HG02870 (cell line): ENCODE measurements at regions not wholly inside any gene's neighbourhood (a gene's known extent, or its start where the extent isn't known, plus 50 kb on each side); places are given as distances from the start of the nearest gene placed in this dataset.

ENCODE experiments used
- ATAC-seq: cut with Tn5 transposase; IDR thresholded peaks from one replicate; pipeline ENCODE4 v1.9.1; 2021; ENCODE audit warnings: mild to moderate bottlenecking, moderate library complexity; ENCODE audit not compliant: unreplicated experiment

DNA sequence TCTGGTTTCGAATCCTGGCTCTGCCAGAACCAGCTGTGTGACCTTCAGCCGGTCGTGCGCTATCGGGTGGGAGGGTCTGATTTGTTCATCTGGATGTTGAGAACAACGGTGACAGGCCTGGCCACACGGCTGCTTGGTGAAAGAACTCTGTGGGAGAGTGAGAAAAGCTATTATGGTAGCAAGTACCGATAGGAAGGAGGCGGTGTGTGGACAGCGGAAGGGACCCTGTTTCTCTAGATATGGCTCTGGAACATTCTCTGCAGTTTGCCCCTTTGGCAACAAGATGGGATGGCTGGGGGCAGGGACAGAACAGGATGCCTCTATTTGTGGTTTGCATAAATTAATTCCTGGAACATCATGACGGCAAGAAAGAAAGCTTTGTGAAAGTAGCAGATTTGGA lies 347.3 kb downstream of the AACS start:
- no peak for ATAC-seq

DNA sequence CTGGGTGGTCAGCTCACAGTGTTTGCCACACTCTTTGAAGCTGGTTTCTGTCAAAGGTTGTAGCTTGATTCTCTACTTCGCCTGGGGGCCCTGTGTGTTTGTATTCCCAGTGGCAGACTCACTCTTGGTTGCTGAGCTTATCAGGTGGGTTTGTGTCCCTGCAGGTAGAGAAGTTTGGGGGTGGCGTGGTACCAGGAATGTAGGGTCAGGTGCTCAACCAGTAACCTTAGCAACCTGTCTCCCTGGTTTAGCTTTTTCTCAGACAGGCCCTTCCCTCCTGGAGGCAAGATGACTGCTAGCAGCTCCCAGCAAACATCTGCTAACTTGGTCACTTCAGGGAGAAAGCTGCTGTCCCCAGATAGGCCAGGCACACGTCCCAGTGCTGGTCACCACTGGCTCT lies 352.2 kb downstream of the AACS start:
- no peak for ATAC-seq

GRCh38 chr12:125418902-125419564 lies 353.8 kb downstream of the AACS start:
- peak; percentile 75 for ATAC-seq

- ATAC-seq = no peak
Observed at GRCh38 chr12:125424909-125425308, 359.7 kb downstream of the AACS start.

GRCh38 chr12:125431516-125431915 lies 366.3 kb downstream of the AACS start:
- ATAC-seq = no peak

- no peak for ATAC-seq
Observed at GRCh38 chr12:125434131-125434530, 368.9 kb downstream of the AACS start.

- ATAC-seq = peak; percentile 82
Observed at GRCh38 chr12:125434936-125435443, 369.8 kb downstream of the AACS start.

DNA sequence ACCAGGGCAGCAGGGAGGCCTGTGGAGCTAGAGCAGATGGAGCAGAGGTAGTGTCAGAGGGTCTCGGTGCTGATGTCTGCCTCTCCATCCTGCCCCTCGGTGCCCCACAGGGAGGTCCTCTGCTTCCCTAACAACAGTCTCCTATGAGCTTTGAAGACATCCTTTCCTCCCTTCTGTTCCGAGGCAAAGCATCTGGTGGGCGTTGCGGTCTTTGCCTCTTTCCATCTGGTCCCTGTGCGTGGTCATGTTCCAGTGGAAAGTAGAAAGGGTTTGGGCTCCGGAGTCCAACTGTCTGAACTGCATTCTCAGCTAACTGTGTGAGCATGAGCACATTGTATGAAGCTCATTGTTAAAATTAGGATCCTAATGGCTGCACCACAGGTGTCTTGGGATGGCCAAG lies 370.6 kb downstream of the AACS start:
- no peak for ATAC-seq

- no peak for ATAC-seq
Observed at GRCh38 chr12:125436686-125437085, 371.5 kb downstream of the AACS start.

- ATAC-seq = no peak
Observed at GRCh38 chr12:125440399-125440798, 375.2 kb downstream of the AACS start.

- no peak for ATAC-seq
Observed at GRCh38 chr12:125443341-125443740, 378.1 kb downstream of the AACS start.

- no peak for ATAC-seq
Observed at GRCh38 chr12:125451408-125451807, 386.2 kb downstream of the AACS start.

GRCh38 chr12:125453751-125454150 lies 388.5 kb downstream of the AACS start:
- no peak for ATAC-seq

- no peak for ATAC-seq
Observed at GRCh38 chr12:125454291-125454690, 389.1 kb downstream of the AACS start.

GRCh38 chr12:125454786-125455480 lies 389.7 kb downstream of the AACS start:
- no peak for ATAC-seq

- ATAC-seq = no peak
Observed at GRCh38 chr12:125455556-125455955, 390.3 kb downstream of the AACS start.

DNA sequence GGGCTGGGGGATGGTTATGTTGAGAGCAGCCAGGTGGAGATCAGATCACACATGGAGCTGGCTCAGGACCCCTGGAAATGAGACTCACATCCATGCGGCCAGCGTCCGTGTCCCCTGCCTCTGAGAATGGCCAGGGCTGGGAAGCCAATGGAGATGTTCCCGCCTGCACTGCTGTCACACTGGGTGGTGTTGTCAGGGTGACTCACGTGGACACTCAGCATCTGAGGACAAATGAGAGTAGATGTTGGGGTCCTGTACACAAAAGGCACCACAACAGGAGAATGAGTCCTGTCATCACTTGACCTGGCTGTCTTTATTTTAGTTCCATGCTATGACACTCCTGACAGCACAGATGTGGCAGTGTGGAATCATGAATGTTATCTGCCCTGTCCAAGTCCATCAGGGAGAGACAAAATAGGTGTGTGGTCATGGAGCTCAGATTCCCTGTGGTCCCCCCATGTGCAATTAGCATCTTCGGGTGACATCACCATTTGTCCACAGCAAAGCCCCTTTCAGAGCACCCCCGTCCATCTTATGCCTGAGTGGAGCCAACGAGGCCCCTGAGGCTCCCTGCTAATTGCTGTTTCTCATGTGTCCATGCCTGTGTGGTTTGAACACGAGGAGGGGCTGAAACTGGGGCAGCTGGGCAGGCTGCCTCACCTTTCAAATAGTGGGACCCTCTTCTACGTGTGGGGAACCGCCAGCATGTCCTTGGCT lies 393.5 kb downstream of the AACS start:
- no peak for ATAC-seq

DNA sequence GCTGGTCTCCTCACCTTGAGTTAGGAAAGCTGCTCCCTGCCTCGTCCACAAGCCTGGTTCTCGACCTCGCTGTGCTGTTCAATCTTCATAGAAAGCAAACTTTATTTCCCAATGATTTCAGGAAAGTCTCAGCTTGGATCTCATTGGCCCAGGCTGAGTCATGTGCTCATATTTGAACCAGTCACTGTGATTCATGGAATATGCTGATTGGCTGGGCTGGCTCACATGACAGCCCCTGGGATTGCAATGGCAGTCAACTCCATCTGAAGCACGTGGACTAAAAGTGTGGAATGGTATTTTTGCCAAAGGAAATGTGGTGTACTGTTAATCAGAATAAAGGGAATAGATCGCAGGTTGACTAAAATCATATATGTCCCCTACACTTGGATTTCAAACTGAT lies 396.6 kb downstream of the AACS start:
- no peak for ATAC-seq

DNA sequence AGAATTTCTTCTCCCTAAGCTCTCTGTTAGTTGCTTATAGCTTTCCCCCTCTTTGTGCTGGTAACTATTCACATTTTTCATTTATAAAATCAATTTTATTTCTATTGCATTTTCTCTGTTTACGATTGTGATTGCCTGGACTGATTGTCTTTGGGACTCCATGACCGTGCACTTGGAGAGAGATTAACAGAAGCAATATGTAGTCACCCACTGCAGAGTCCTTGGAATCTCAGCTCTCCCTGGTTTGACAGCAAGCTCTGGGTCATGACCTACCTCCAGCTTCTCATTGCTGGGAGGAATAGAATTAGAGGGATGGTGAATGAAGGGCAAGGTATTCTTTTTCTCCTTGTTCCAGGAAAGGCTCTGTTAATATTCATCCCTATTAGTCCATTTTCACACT lies 398.2 kb downstream of the AACS start:
- no peak for ATAC-seq

DNA sequence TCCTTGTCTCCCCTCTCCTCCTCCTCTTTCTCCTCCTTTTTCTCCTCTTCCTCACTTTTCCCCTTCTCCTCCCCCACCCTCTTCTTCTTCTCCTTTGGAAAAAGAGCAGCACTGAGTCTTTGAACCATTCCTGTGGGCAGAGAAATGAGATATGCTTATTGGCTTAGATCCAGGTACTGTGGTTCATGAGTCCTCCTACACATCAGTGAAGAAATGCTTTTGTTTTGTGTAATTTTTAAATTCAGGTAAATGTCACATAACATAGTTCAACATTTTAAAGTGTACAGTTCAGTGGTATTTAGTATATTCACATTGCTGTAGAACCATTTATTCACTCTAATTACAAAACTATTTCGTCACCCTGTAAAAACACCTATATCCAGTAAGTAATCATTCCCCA lies 402.1 kb downstream of the AACS start:
- ATAC-seq = no peak

DNA sequence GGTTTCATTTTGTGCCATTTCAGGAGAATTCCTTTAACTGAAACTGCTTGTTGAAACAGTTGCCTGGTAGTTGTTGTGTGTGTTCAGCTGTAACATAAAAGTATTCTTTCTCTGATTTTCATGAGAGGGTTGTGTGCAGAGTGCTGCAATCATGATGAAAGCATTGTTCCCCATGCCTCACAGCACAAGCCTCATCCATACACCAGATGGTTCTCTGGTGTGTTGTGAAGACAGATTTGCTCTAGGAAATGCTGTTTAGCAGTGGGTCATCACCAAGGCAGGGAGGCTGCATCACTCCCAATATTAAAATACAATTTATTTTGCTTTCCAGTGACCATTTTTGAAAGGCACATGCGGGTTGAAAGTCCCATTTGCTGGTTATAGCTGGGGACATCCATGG lies 404.4 kb downstream of the AACS start:
- no peak for ATAC-seq
